Stomach smooth muscle (tissue), 2 donors: ENCODE measurements at regions not wholly inside any gene's neighbourhood (a gene's known extent, or its start where the extent isn't known, plus 50 kb on each side); places are given as distances from the start of the nearest gene placed in this dataset.

Experiments
- H3K27ac ChIP-seq: one replicate; pipeline ENCODE4 v1.7.0; 2013; ENCODE audit warnings: mild to moderate bottlenecking, low read length, inconsistent platforms
- H3K27me3 ChIP-seq, 2 donors: one replicate each; pipeline ENCODE4 v1.7.0; 2013; ENCODE audit warnings: low read length in 2 of 2; ENCODE audit not compliant: insufficient read depth in 2 of 2, control insufficient read depth in 1 of 2
- H3K36me3 ChIP-seq, 2 donors: one replicate each; pipeline ENCODE4 v1.7.0; 2013; ENCODE audit warnings: low read length in 2 of 2; ENCODE audit not compliant: control insufficient read depth in 2 of 2, insufficient read depth in 2 of 2
- H3K4me1 ChIP-seq: one replicate; pipeline ENCODE4 v1.7.0; 2013; ENCODE audit warnings: low read length; ENCODE audit not compliant: control insufficient read depth, insufficient read depth
- H3K4me3 ChIP-seq, 2 donors: one replicate each; pipeline ENCODE4 v1.7.0; 2013; ENCODE audit warnings: low read length in 2 of 2
- H3K9ac ChIP-seq, 2 donors: one replicate each; pipeline ENCODE4 v1.7.0; 2013; ENCODE audit warnings: low read length in 2 of 2, mild to moderate bottlenecking in 1 of 2
- H3K9me3 ChIP-seq, 2 donors: one replicate each; pipeline ENCODE4 v1.7.0; 2013; ENCODE audit warnings: low read length in 2 of 2; ENCODE audit not compliant: control insufficient read depth in 2 of 2
- donor health status: healthy.
- donor health status: Pancreatic carcinoma.

DNA sequence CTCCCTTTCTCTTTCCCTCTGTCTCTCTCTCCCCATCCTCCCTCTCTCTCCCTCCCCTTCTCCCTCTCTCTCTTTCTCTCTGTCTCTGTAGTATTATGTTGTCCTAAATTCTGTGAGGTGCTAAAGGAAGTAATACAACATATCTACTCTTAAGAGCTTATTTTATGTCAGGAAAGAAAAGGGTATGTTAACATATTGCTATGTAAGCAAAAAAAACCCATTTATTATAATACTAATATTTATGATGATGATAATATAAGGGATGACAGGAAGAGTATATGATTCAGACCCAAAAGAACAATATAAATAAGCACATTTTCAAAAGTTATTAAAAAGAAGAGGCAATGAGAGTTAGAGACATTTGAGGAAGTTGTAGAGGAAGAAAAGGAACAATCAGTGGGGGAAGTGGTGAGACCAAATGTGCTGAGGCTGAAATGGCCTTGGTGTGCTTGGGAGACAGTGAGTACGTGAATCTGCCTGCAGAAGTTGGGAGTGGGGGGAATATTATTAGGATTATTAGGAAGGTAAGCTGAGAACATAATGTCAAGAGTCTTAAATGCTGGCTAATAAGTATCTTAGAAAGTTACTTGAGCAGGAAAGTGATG, 303.6 kb upstream of the FERMT1 start:
- H3K36me3 ChIP-seq: no peaks in the 10 kb centered on the region

DNA sequence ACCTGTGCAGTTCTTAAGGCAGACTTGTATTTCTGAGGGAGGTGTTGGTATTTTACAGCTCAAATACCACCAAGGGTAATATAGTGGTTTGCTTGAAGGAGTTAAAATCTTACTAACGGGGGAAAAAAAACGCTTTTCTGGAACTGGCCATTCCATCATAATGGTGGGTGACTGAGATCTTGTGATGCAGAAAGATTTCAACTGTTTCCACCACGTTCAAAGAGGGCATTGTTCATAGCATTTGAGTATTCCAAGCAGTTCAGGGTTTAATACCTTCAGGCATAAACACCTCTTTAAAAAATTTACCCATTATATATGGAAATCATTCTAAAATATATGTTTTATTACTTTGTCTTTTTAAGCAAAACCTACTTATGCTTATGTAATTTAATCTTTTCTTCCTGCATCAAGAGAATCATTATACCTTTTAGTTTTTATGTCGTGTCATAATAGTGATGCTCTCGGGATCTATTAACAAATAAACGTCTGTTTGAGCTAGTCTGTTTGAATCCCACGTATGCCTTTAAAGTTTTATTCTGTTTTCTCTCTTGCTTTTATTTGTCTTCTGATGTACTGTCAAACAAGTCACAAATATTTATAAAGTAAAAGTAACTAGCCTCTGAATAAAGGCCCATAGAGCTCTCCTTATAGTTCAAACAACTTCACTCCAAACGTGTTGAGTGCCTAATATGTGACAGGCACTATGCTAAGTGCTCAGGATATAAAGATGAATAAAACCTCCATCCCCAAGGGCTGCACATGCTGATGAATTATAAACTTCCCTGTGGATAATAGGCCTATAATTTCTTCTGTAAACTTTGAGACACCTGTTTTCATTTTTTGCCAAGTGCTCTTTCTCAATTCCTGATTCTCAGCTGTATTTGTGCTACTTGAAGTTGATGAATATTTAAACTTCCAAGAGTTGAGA, 298.8 kb upstream of the FERMT1 start:
- no peak overlapping the region for H3K4me3 ChIP-seq
- H3K27me3 ChIP-seq: no peaks in the 10 kb centered on the region
- no peaks in the 10 kb centered on the region for H3K9me3 ChIP-seq
- no peak overlapping the region for H3K9ac ChIP-seq
- H3K27ac ChIP-seq: no peak overlapping the region
- no peaks in the 10 kb centered on the region for H3K4me1 ChIP-seq
- H3K36me3 ChIP-seq: no peaks in the 10 kb centered on the region

More for the DNA sequence above, 303.6 kb upstream of the FERMT1 start:
- Histone ChIP-seq H3K9ac (no peak overlapping the region), H3K4me1 (no peaks in the 10 kb centered on the region), H3K9me3 (no peaks in the 10 kb centered on the region), H3K27ac (no peak overlapping the region), H3K4me3 (no peak overlapping the region), H3K27me3 (no peaks in the 10 kb centered on the region)

DNA sequence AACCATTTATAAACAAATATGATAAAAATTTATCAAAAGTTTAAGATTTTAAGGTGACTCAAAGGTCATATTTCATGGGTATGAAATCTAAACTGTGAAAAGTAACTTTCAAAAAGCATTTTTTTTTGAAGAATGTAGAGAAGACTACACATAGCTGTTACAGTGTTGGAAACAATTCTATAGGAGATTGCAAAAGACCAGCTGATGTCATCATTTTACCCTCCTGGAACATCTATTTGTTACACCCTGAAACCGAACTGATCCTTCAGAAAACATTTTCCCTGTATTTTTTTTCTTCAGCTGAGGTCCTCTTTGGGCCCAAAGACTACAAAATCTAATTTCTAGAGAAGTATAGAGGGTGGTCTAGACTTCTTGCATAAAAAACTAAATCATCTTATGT, 297.5 kb upstream of the FERMT1 start:
- no peaks in the 10 kb centered on the region for H3K27me3 ChIP-seq
- H3K9ac ChIP-seq: no peak overlapping the region
- no peaks in the 10 kb centered on the region for H3K4me1 ChIP-seq
- H3K27ac ChIP-seq: no peak overlapping the region
- H3K9me3 ChIP-seq: no peaks in the 10 kb centered on the region
- H3K4me3 ChIP-seq: no peak overlapping the region
- H3K36me3 ChIP-seq: no peaks in the 10 kb centered on the region

DNA sequence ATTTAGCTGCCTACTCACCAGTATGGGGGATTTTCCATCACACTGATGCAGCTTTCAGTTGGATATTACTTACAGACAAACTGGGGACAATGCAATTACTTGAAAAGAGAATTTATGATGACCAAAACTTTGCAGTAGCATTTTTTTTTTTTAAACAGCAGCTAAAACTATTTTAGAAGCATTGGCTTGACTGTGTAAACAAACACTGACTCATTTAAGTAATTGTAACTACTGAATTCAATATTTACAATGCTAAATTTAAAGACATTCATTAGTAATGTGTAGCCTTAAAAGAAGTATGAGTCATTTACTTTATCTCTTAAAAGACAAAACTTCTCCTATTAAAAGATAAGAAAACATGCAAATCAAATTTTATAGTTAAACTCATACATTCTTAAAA, 295.9 kb upstream of the FERMT1 start:
- H3K9ac ChIP-seq: no peak overlapping the region
- H3K4me3 ChIP-seq: no peak overlapping the region
- no peak overlapping the region for H3K27ac ChIP-seq
- H3K4me1 ChIP-seq: no peaks in the 10 kb centered on the region
- no peaks in the 10 kb centered on the region for H3K36me3 ChIP-seq
- H3K27me3 ChIP-seq: no peaks in the 10 kb centered on the region
- no peaks in the 10 kb centered on the region for H3K9me3 ChIP-seq

DNA sequence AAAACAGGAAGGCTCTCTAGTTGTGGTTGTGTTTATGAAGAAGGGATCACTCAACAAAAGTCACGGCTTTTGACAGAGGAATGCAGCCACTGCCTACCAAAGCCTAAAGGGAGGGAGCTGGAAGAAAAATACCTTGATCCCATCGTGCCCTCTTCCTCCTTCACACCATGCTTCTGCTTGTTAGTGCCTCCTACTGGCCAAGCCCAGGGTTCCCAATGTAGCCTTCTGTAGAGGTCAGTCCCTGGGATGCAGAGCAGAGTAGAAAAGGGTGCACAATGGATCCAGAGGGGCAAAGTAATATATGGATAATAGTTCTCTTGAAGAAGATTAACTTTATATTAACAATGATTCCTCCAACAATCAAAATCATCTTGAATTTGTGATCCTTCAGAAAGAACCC, 293.5 kb upstream of the FERMT1 start:
- no peaks in the 10 kb centered on the region for H3K36me3 ChIP-seq
- H3K4me1 ChIP-seq: no peaks in the 10 kb centered on the region
- H3K27ac ChIP-seq: no peak overlapping the region
- no peak overlapping the region for H3K4me3 ChIP-seq
- H3K9me3 ChIP-seq: no peaks in the 10 kb centered on the region
- H3K9ac ChIP-seq: no peak overlapping the region
- no peaks in the 10 kb centered on the region for H3K27me3 ChIP-seq

DNA sequence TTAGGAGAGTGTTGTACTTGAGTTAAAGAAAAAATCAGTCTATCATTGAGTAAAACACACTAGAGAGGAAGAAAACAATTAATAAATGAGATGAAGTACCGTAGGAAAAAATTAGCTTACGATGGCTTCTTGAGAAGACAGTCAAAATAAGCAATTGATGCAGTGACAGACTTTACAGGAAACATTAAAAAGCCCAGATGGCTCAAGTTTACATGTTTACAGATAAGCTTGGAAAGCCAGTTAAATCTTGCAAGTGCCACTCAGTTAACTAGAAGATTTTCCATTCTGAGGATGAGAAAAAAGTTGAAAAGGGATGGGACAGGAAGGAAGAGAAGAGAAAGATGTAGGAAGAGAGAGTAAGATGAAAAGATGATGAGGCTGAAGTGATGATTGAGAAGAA, 288.8 kb upstream of the FERMT1 start:
- no peaks in the 10 kb centered on the region for H3K36me3 ChIP-seq
- no peak overlapping the region for H3K9ac ChIP-seq
- H3K27me3 ChIP-seq: no peaks in the 10 kb centered on the region
- no peaks in the 10 kb centered on the region for H3K4me1 ChIP-seq
- H3K4me3 ChIP-seq: no peak overlapping the region
- H3K27ac ChIP-seq: no peak overlapping the region
- H3K9me3 ChIP-seq: no peaks in the 10 kb centered on the region

DNA sequence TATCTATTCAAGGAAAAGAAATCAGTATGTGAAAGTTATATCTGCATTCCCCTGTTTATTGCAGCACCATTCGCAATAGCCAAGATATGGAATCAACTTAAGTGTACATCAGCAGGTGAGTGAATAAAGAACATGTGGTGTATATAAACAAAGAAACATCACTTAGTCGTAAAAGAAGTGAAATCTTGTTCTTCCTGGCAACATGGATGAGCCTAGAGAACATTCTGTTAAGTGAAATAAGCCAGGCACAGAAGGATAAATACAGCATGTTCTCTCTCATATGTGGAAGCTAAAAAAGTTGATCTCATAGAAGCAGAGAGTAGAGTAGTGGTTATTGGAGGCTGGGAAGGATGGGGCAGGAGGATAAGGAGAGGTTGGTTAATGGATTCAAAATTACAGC, 287.9 kb upstream of the FERMT1 start:
- no peaks in the 10 kb centered on the region for H3K4me1 ChIP-seq
- no peaks in the 10 kb centered on the region for H3K9me3 ChIP-seq
- no peaks in the 10 kb centered on the region for H3K27me3 ChIP-seq
- H3K9ac ChIP-seq: no peak overlapping the region
- H3K4me3 ChIP-seq: no peak overlapping the region
- H3K36me3 ChIP-seq: no peaks in the 10 kb centered on the region
- H3K27ac ChIP-seq: no peak overlapping the region

DNA sequence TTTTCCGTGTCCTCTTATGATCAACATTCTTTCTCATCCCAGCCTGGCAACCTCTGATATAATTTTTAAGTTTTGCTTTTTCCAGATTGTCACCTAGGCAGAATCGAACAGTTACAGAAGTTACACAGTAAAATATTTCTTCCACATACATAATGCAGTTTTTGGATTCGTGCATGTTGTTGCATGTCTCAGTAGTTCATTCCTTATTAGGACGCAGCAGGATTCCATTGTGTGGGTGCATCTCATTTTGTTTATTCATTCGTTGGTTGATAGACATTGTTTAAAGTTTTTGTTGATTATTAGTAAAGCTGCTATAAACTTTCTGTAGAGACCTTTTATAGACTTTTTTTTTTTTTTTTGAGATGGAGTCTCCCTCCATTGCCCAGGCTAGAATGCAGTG, 284.3 kb upstream of the FERMT1 start:
- no peak overlapping the region for H3K9ac ChIP-seq
- H3K4me1 ChIP-seq: no peaks in the 10 kb centered on the region
- H3K36me3 ChIP-seq: no peaks in the 10 kb centered on the region
- H3K27me3 ChIP-seq: no peaks in the 10 kb centered on the region
- no peak overlapping the region for H3K4me3 ChIP-seq
- peaks cover 0 to 2% of the 10 kb centered on the region in 2 donors for H3K9me3 ChIP-seq
- no peak overlapping the region for H3K27ac ChIP-seq

DNA sequence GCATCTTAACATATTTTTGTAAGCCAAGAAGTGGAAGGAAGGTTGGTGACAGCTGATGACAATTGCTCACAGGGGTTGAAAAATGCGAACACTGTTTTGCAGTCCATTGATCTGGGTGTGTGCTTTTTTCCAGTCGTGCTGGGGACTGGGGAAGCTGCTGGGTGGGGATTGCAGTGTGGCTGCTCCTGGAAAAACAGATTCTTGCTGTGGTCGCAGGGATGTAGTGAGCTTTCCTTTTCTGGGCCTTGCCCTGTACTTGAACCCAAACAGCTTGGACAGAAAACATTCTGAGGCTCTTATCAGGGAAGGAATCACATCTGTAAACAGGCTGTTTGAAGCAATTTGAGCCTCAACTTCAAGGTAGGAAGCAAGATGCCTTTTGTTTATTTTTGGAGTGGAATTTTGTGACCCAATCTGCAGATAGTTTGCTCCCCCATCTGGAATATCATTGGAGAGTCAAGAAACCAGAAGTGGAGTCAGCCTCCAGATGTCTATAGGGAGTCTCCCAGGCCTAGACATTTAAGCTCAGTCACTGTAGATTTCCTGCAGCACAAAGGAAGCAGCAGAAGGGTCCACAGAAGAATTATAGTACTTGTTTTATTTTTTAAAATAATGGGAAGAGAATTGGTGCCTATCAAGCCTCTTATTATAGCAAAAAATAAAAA, 279.2 kb upstream of the FERMT1 start:
- Histone ChIP-seq H3K27ac (no peak overlapping the region), H3K9ac (no peak overlapping the region)

DNA sequence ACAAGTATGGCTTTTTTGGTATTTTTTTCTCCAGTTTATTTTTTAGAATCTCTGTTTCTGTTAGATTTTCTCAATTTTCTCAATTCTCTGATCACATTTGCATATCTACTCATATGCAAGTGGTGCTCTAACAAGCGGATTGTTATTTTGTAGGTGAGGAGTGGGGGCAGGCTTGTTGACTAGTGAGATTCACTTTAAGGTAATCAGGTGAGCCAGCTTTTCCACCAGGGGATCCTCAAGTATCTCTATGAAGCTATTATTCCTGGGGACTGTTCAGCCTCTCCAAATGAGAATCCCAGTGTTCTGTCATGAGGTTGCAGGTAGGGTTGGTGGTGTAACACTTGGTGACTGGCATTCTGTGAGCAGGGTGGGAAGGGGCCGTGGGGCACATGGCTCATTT, 274.3 kb upstream of the FERMT1 start:
- Histone ChIP-seq H3K4me1 (no peaks in the 10 kb centered on the region), H3K9ac (no peak overlapping the region), H3K36me3 (no peaks in the 10 kb centered on the region), H3K9me3 (no peaks in the 10 kb centered on the region), H3K27ac (no peak overlapping the region), H3K4me3 (no peak overlapping the region), H3K27me3 (no peaks in the 10 kb centered on the region)

More for the DNA sequence above, 279.2 kb upstream of the FERMT1 start:
- peaks cover 0 to 2% of the 10 kb centered on the region in 2 donors for H3K9me3 ChIP-seq
- H3K4me1 ChIP-seq: no peaks in the 10 kb centered on the region
- no peaks in the 10 kb centered on the region for H3K27me3 ChIP-seq
- no peaks in the 10 kb centered on the region for H3K36me3 ChIP-seq
- H3K4me3 ChIP-seq: no peak overlapping the region
